Dedifferentiated amniotic fluid mesenchymal stem cell (primary cell): ENCODE measurements at regions not wholly inside any gene's neighbourhood (a gene's known extent, or its start where the extent isn't known, plus 50 kb on each side); places are given as distances from the start of the nearest gene placed in this dataset.

Source experiments
- DNase-seq: peaks from one replicate; pipeline ENCODE4 v3.0.0-alpha.2; 2016; ENCODE audit errors: extremely low spot score

DNA sequence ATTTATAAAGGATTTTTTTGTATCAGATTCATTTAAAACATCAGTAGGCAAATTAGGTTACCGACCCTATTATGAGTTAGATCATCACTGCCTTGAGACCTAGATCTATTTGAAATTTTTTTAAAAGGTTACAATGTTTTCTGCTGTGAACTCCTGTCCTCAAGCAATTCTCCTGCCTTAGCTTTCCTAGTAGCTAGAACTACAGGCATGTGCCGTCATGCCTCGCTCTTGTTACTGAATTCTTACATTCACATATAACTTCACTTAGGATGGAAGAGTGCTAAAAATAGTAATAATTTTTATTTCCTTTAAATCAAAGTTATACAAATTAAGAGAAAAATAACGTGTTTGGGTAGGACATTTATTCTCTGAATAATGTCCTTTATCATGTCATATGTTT lies 75.5 kb upstream of the MAOA start:
- no peak for DNase-seq

DNA sequence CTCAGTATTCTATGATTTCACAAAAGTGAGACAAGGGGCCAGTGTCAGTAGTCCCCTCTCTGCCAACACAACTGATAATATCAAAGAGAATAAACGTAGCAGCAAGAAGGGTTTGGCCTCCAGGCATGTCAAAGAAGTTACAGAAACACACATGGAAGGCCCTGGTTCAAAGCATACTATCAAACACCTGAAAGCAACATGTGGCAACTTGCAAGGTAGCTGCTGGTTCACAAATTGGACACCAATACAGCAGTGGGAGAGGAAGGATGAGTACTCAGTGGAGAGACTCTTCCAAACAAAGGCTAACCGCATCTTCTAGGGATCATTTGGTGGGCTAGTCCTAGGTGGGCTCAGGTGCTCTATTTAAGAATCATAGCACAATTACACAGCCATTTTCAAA lies 74.9 kb upstream of the MAOA start:
- no peak for DNase-seq

DNA sequence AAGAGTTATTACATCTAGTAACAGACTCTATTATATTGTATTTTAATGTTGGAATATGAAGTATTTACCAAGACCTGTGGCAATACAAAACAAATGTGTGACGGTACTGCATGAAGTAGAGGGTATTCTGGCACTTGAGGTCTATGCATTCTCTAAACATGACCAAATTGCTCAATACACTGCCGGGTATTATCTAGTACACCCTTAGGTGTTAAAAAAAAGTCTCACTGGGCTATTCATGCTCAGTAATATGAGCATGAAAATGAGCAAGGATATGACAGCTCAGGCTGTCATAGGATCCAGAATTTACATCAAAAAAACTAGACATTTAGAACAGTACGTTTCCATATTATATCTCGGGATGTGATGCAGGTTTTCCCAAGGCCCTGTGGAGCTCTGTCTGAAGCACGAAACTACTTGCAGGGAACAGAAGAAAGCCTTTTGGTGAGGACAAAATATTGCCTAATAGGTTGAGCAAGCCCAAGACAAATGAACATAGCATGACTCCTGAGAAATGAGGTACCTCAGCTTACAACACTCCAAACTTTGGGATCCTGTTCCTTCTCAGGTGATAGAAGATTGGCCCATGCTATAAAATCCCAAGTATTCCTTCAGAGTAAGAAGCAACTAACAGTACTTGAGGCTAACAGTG lies 74.1 kb upstream of the MAOA start:
- DNase-seq = no peak

DNA sequence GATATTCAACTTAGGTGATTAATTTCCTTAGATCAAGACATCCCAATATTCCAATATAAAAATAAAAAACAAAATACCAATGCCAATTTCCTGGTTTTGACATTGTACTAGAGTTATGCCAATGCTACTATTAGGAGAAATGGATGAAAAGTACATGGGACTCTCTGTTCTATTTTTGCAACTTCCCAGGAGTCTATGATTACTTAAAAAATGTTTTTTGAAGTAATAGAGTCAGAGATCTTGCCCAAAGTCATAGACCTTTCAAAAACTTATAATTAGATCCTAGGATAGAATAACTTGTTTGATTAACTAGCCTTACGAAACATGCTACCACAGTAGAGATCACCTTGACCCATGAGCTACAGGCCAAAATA lies 73.6 kb upstream of the MAOA start:
- no peak for DNase-seq

DNA sequence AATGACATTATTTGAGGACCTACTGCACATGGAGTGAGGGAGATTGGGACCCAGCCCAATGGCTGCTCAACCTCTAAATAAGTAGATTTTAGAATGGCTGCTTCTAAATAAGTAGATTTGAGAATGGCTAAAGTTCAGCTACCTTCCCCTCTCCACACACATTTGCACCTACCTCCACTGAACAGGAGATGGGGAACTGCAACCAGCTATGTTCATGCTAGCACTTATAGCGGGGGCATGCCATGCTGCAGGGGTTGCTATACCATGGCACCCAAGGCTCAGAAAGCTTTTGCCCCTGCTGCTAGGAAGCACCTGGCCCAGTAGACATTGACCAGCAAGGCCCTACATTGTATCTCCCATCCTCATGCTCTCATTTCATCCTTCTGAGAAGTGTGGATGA lies 70.2 kb upstream of the MAOA start:
- DNase-seq = no peak

DNA sequence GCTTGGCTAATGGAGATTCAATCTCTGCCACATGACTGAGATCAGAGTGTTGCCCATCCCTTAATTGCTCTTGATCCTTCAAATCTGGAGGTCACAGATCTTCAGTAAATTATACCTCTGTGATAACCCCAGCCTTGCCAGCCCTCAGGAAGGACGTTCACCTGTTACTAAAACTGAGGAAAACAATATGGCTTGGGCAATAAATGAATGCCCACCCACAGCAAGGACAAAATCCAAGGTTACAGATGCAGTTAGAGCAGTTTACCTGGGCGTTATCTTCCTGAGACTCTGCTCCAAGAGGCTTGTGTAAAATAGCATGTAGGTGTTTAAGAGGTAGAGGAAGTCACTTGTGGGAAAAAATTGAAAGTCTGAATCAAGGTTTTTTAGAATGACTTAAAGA lies 69.3 kb upstream of the MAOA start:
- no peak for DNase-seq

DNA sequence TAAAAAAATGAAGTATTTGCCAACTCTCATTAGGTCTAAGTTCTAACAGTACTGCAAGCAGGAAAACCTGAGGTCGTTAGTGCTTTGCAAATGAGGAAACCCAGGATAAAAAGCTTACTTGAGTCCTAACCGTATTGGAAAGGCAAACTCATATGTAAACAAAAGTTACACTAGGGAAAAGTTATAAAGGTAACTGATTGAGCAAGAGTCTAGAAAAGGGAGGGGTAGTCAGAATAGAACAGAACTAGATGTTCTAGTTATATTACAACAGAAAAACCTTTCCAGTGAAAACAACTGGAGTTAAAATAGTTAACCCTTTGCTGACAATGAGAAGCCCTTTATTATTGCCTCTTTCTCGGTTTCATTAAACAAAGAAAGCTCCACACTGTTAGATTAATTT lies 66.4 kb upstream of the MAOA start:
- no peak for DNase-seq

DNA sequence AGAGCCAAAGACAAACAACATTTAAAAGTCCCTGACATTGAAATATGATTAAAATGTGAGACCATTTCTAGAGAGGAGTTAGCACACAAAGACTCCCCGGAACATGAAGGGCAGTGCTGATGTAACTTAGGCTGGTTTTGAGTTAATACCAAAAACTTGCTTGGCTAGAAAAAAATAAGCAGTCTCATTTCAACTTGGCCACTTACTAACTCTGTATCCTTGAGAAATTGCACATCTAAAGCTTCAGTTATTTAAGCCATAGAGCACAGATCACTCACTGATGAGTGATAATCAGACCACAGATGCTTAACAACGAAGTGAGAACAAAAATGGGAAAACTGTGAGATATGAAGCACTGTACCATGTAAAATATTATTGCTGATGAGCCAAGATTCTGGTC lies 65.9 kb upstream of the MAOA start:
- DNase-seq = peak; percentile 29

DNA sequence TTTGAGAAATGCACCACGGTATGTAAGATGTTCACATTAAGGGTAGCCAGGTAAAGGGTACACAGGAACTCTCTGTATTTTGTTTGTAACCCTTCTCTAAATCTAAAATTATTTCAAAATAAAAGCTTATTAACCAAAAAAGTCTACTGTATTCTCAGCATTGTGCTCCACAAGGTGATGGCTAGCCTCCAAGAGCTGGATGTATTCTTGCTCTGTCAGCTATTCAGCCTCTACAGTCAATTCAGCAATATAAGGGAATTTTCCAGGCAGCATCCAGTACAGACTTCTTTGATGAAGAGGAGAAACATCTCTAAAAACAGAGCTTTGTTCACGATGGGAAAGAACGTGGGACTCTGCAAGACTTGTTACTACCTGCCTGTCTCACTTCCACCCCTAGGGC lies 63.5 kb upstream of the MAOA start:
- no peak for DNase-seq

DNA sequence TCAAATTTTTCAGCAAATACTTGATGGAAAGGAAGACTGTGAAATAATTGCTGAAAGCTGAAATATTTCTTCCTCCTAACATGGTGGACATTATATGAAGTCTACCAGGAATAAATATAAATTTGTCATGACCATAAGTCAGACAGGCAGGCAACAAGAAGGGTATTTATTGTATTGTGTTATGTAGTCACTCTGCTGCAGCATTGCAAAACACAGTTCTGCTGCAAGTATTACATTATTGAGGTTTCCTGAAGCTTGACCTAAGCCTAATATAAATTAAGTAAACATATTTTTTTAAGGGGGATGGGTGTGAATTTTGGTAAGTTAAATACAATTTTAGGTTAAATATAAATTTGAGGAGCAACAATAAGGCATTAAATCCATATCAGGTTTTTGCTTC lies 60.2 kb upstream of the MAOA start:
- no peak for DNase-seq

DNA sequence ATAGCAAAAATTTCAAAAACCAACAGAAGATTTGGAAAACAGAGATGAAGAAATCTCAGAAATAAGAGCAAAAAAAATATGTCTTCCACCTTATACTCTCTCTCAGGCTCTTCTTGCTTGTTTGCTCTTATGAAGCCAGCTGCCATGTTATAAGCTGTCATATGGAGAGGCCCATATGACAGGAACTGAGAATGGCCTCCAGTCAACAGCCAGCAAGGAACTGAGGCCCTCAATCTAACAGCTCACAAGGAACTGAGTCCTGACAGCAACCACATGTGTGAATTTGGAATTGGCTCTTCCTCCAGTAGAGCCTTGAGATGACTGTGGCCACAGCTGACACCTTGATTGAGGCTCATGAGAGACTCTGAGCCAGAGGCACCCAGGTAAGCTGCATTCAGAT lies 51.3 kb upstream of the MAOA start:
- DNase-seq = no peak

DNA sequence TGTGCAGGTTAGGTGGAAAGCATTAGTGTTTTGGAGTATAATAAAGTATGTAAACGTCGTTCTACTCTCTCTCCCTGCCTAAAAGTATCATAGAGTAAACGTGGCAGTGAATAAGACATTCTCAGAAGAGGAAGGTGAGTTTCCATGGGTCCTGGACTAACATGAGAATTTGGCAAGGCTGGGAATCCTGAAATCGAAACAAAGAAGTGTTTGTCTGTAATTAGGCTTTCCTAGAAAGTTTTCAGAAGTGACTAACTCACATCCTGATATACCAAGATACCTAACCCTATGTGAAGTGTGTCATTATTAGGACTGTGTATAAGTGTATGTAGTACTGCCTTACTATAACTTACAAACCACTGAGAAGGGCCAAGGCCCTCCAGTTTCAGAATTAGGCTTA lies 50.7 kb upstream of the MAOA start:
- DNase-seq = no peak
